ENCODE measurements at regions not wholly inside any gene's neighbourhood (a gene's known extent, or its start where the extent isn't known, plus 50 kb on each side); places are given as distances from the start of the nearest gene placed in this dataset.

GRCh38 chr11:29309992-29310391, 706.8 kb downstream of the KCNA4 start:
- no peak for TF ChIP-seq POLR2A (IDR thresholded peaks at IDR 0.05)
- TF ChIP-seq, protein P1, sequence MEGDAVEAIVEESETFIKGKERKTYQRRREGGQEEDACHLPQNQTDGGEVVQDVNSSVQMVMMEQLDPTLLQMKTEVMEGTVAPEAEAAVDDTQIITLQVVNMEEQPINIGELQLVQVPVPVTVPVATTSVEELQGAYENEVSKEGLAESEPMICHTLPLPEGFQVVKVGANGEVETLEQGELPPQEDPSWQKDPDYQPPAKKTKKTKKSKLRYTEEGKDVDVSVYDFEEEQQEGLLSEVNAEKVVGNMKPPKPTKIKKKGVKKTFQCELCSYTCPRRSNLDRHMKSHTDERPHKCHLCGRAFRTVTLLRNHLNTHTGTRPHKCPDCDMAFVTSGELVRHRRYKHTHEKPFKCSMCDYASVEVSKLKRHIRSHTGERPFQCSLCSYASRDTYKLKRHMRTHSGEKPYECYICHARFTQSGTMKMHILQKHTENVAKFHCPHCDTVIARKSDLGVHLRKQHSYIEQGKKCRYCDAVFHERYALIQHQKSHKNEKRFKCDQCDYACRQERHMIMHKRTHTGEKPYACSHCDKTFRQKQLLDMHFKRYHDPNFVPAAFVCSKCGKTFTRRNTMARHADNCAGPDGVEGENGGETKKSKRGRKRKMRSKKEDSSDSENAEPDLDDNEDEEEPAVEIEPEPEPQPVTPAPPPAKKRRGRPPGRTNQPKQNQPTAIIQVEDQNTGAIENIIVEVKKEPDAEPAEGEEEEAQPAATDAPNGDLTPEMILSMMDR (IDR thresholded peaks at IDR 0.05 in 4 of 5, conservative IDR thresholded peaks at IDR 0.05 in 1 of 5), result no peak
